OCI-LY3 (cell line): ENCODE measurements at regions not wholly inside any gene's neighbourhood (a gene's known extent, or its start where the extent isn't known, plus 50 kb on each side); places are given as distances from the start of the nearest gene placed in this dataset.
"Not testable (repeated sequence)": the region's sequence is repeated elsewhere in the genome, so short reads cannot be mapped to it uniquely, and the experiment has no call there.

Experiments
- H2AFZ ChIP-seq: fragments of 200-600, 300-600 bp; shearing (Covaris generic); 2 replicates; pipeline ENCODE4 v1.6.0; 2014; ENCODE audit warnings: antibody characterized with exemption, low read depth, low read length
- H3K27ac ChIP-seq: fragments of 200-600, 300-600 bp; sonication (generic); 2 replicates; pipeline ENCODE4 v1.5.1; 2014; ENCODE audit warnings: mild to moderate bottlenecking, low read length, moderate library complexity, mixed read lengths
- H3K27me3 ChIP-seq: fragments of 200-600, 300-600 bp; sonication (generic); 2 replicates; pipeline ENCODE4 v1.6.1; 2014; ENCODE audit warnings: low read depth, low read length, mixed read lengths
- H3K36me3 ChIP-seq: fragments of 200-600, 300-600 bp; sonication (generic); replicated peaks from 2 replicates; pipeline ENCODE3; 2014; ENCODE audit warnings: low read depth, low read length, mixed read lengths
- H3K4me1 ChIP-seq: fragments of 300-600, 200-600 bp; sonication (generic); 2 replicates; pipeline ENCODE4 v1.6.1; 2014; ENCODE audit warnings: low read length, mixed read lengths
- H3K4me2 ChIP-seq: fragments of 200-600, 300-600 bp; sonication (generic); 2 replicates; pipeline ENCODE4 v1.6.1; 2014; ENCODE audit warnings: low read length, mixed read lengths
- H3K4me3 ChIP-seq: fragments of 300-600, 200-600 bp; sonication (generic); 2 replicates; pipeline ENCODE4 v1.5.1; 2014; ENCODE audit warnings: antibody characterized with exemption, mild to moderate bottlenecking, low read length, moderate library complexity
- H3K79me2 ChIP-seq: fragments of 300-600, 200-600 bp; shearing (Covaris generic); 2 replicates; pipeline ENCODE4 v1.6.1; 2014; ENCODE audit warnings: mild to moderate bottlenecking, low read length, mixed read lengths
- H3K9ac ChIP-seq: fragments of 300-600, 200-600 bp; shearing (Covaris generic); 2 replicates; pipeline ENCODE4 v1.6.0; 2014; ENCODE audit warnings: mild to moderate bottlenecking, low read length, moderate library complexity
- H3K9me3 ChIP-seq: fragments of 200-600, 300-600 bp; shearing (Covaris generic); 2 replicates; pipeline ENCODE4 v1.6.1; 2014; ENCODE audit warnings: low read length, mixed read lengths; ENCODE audit not compliant: insufficient read depth
- H4K20me1 ChIP-seq: fragments of 200-600, 300-600 bp; sonication (generic); 2 replicates; pipeline ENCODE4 v1.6.1; 2016; ENCODE audit warnings: low read length, mixed read lengths; ENCODE audit not compliant: insufficient read depth
- CTCF ChIP-seq: fragments of 200-600, 300-600 bp; sonication (generic); IDR thresholded peaks from 2 replicates; pipeline ENCODE4 v1.5.1; 2014; ENCODE audit warnings: antibody characterized with exemption, low read length, low read depth
- EZH2phosphoT487 ChIP-seq: fragments of 200-600 bp; shearing (Covaris generic); IDR thresholded peaks from 2 replicates; pipeline ENCODE4 v1.6.1; 2018; ENCODE audit warnings: antibody characterized with exemption, mixed run types, low read depth

DNA sequence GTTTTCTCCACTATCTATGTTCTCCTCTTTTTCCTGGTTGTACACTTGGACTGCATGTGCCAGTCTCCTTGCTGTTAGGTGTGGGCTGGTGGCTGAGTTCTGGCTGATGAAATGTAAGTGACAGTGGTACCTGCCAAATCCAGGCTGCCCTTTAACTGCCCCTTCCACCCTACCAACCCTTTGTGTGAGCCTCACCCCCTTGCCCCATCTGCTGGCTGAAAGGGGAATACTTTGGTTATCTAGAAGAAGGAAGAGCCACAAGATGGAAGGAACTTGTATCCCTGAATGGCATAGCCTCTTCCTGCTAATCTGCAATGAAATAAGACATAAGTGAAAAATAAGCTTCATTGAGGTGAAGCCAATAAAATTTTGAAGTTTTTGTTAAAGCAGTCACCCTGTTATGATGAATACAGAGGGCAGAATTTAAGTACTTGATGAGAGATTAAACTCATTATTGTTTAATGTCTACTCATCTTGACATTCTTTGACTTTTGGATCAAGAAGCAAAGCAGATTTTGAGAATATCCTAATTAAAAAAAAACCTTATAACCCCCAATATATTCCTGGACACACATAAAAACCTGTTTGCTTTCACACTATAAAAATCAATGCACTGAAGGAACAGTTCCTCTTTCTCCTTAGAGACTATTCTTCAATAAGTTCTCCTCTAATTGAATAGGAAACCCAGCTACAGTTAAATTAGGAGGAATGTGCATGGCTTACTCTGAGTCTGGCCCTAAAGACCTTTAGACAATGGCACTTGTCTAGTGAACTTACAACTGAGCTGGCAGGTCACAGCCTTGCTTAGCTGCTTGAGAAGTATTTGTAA is 262.6 kb upstream of the BTG1 start:
- Histone ChIP-seq H3K4me2 (peak overlapping the region; percentile 23), H2AFZ (no peak overlapping the region), H3K4me3 (no peak overlapping the region), H4K20me1 (no peaks in the 10 kb centered on the region), H3K9me3 (no peaks in the 10 kb centered on the region), H3K27ac (peak overlapping the region; percentile 24; the same call in 1 of the 2 replicates), H3K4me1 (peaks cover 62% of the 10 kb centered on the region), H3K27me3 (no peaks in the 10 kb centered on the region), H3K9ac (peak overlapping the region; percentile 24; the same call in 1 of the 2 replicates), H3K36me3 (no peaks in the 10 kb centered on the region), H3K79me2 (no peaks in the 10 kb centered on the region)
- no peak for TF ChIP-seq EZH2phosphoT487
- TF ChIP-seq CTCF: peak; percentile 81

- H3K9ac ChIP-seq, H3K27ac ChIP-seq, H3K79me2 ChIP-seq, H3K4me2 ChIP-seq, H4K20me1 ChIP-seq, H3K36me3 ChIP-seq, H2AFZ ChIP-seq, H3K27me3 ChIP-seq, H3K9me3 ChIP-seq, H3K4me3 ChIP-seq: not testable (repeated sequence)
- peaks cover 73% of the 10 kb centered on the region for H3K4me1 ChIP-seq
Observed at GRCh38 chr12:92406404-92407070, 260.9 kb upstream of the BTG1 start.

DNA sequence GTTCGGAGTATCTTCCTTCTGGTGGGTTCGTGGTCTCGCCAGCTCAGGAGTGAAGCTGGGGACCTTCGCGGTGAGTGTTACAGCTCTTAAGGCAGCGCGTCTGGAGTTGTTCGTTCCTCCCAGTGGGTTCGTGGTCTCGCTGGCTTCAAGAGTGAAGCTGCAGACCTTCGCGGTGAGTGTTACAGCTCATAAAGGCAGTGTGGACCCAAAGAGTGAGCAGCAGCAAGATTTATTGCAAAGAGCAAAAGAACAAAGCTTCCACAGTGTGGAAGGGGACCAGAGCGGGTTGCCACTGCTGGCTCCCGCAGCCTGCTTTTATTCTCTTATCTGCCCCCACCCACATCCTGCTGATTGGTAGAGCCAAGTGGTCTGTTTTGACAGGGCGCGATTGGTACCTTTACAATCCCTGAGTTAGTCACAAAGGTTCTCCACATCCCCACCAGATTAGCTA is 260.2 kb upstream of the BTG1 start:
- peaks cover 79% of the 10 kb centered on the region for H3K4me1 ChIP-seq
- not testable (repeated sequence) for H3K27ac ChIP-seq, H2AFZ ChIP-seq, H3K79me2 ChIP-seq, H3K9ac ChIP-seq, H3K27me3 ChIP-seq, H3K4me3 ChIP-seq, H3K4me2 ChIP-seq, H4K20me1 ChIP-seq, H3K36me3 ChIP-seq, H3K9me3 ChIP-seq

DNA sequence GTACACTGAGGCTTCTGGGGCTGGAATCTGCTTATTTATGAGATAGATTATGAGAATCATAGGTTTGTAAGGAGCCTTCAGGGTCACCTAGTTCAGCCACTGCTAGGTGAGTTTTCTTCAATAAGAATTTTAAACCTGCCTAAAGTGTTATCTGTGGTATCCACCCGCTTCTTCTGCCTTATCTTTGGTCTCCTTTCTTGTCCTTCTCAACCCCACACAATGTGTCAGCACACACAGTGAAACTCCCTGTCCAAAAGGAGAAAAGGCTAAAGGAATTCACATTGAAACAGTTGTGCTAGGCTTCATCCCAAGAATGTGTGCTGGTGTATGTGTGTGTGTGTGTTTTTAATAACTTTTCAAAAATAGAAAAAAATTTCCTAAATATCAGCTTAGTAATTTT is 259.3 kb upstream of the BTG1 start:
- Histone ChIP-seq H3K36me3 (no peaks in the 10 kb centered on the region), H3K4me1 (peaks cover 79% of the 10 kb centered on the region), H3K9ac (no peak overlapping the region), H3K4me2 (0 out of 2 replicates have a peak overlapping the region, but pooled peaks have one; percentile 60), H4K20me1 (no peaks in the 10 kb centered on the region), H3K27ac (peak overlapping the region; percentile 89; the same call in 1 of the 2 replicates), H2AFZ (no peak overlapping the region), H3K27me3 (no peaks in the 10 kb centered on the region), H3K4me3 (no peak overlapping the region), H3K9me3 (no peaks in the 10 kb centered on the region), H3K79me2 (no peaks in the 10 kb centered on the region)
- TF ChIP-seq CTCF (no peak), EZH2phosphoT487 (no peak)
